ENCODE measurements at regions not wholly inside any gene's neighbourhood (a gene's known extent, or its start where the extent isn't known, plus 50 kb on each side); places are given as distances from the start of the nearest gene placed in this dataset.

DNA sequence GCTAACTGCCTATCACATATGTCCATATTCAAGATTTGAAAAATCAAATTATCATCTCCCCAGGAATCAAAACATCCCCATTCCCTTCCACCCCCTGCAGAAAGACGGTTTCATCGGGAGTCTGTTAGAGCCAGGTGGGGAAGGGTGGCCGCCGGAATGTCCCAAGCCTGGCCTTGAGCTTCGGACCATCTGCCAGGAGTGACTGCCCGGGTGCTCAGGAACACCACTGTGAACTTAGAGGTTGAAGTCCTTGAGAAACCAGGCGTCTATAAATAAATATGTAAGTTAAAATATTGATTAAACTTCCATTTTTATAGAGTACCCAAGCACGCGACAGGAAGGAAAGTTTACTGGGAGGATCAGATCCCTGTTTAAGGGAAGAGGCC is 250.8 kb downstream of the DLL1 start:
- no peak for TF ChIP-seq EZH2 (IDR thresholded peaks at IDR 0.05; ENCODE audit: low read depth, low read length, severe bottlenecking)
- TF ChIP-seq BRCA1 (IDR thresholded peaks at IDR 0.05; ENCODE audit: low read depth, low read length), result no peak
- TF ChIP-seq, protein P1, sequence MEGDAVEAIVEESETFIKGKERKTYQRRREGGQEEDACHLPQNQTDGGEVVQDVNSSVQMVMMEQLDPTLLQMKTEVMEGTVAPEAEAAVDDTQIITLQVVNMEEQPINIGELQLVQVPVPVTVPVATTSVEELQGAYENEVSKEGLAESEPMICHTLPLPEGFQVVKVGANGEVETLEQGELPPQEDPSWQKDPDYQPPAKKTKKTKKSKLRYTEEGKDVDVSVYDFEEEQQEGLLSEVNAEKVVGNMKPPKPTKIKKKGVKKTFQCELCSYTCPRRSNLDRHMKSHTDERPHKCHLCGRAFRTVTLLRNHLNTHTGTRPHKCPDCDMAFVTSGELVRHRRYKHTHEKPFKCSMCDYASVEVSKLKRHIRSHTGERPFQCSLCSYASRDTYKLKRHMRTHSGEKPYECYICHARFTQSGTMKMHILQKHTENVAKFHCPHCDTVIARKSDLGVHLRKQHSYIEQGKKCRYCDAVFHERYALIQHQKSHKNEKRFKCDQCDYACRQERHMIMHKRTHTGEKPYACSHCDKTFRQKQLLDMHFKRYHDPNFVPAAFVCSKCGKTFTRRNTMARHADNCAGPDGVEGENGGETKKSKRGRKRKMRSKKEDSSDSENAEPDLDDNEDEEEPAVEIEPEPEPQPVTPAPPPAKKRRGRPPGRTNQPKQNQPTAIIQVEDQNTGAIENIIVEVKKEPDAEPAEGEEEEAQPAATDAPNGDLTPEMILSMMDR (IDR thresholded peaks at IDR 0.05; ENCODE audit: control extremely low read depth in 1 of 3, insufficient read depth in 1 of 3, low read depth in 1 of 3, low read length in 3 of 3), result no peak

Data from H1 (cell line).